Panc1 (cell line): ENCODE measurements at regions not wholly inside any gene's neighbourhood (a gene's known extent, or its start where the extent isn't known, plus 50 kb on each side); places are given as distances from the start of the nearest gene placed in this dataset.

Source experiments
- POLR2AphosphoS5 ChIP-seq: IDR thresholded peaks from 2 replicates; pipeline ENCODE4 v1.6.1; 2012; ENCODE audit warnings: mild to moderate bottlenecking, low read depth, low read length, moderate library complexity
- SIN3A ChIP-seq: IDR thresholded peaks from 2 replicates; pipeline ENCODE4 v1.6.1; 2012; ENCODE audit warnings: low read depth, mild to moderate bottlenecking, low read length, moderate library complexity, borderline replicate concordance; ENCODE audit not compliant: insufficient read depth
- TCF7L2 ChIP-seq: IDR thresholded peaks from 2 replicates; pipeline ENCODE4 v1.6.1; 2011; ENCODE audit warnings: mild to moderate bottlenecking, low read depth, low read length, inconsistent platforms
- TF ChIP-seq, protein P1 (sequence below): fragments of 450-650 bp; IDR thresholded peaks from 2 replicates; pipeline ENCODE4 v1.5.1; 2017; ENCODE audit warnings: mild to moderate bottlenecking
- TF ChIP-seq, protein P2 (sequence below), 2 experiments: IDR thresholded peaks; 2 replicates each; pipeline ENCODE4 v1.6.1; 2011 to 2012; ENCODE audit warnings: low read depth in 2 of 2, control low read depth in 1 of 2, low read length in 1 of 2, mild to moderate bottlenecking in 1 of 2, moderate library complexity in 1 of 2; ENCODE audit not compliant: insufficient read depth in 1 of 2

DNA sequence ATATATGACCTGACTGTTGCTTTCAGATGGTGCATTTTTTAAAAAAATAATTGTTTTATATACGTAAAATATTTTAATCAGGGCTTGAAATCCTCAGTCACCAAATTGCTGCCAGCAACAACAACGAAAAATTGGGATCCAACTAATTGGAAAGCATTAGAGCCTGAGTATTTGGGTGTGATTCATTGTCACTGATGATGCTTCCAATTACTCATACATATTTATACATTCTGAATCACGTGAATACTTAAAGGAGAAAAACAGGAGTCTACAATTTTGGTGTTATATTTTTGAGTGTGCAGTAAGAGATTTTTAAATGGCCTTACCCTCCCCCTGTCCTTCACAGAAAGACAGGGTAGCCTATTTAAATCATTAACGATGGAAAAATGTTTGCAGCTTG lies 765.6 kb upstream of the TENM3 start:
- TF ChIP-seq, protein P1, sequence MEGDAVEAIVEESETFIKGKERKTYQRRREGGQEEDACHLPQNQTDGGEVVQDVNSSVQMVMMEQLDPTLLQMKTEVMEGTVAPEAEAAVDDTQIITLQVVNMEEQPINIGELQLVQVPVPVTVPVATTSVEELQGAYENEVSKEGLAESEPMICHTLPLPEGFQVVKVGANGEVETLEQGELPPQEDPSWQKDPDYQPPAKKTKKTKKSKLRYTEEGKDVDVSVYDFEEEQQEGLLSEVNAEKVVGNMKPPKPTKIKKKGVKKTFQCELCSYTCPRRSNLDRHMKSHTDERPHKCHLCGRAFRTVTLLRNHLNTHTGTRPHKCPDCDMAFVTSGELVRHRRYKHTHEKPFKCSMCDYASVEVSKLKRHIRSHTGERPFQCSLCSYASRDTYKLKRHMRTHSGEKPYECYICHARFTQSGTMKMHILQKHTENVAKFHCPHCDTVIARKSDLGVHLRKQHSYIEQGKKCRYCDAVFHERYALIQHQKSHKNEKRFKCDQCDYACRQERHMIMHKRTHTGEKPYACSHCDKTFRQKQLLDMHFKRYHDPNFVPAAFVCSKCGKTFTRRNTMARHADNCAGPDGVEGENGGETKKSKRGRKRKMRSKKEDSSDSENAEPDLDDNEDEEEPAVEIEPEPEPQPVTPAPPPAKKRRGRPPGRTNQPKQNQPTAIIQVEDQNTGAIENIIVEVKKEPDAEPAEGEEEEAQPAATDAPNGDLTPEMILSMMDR = no peak
- TF ChIP-seq POLR2AphosphoS5 (no peak), TCF7L2 (no peak), SIN3A (no peak)
- TF ChIP-seq, protein P2, sequence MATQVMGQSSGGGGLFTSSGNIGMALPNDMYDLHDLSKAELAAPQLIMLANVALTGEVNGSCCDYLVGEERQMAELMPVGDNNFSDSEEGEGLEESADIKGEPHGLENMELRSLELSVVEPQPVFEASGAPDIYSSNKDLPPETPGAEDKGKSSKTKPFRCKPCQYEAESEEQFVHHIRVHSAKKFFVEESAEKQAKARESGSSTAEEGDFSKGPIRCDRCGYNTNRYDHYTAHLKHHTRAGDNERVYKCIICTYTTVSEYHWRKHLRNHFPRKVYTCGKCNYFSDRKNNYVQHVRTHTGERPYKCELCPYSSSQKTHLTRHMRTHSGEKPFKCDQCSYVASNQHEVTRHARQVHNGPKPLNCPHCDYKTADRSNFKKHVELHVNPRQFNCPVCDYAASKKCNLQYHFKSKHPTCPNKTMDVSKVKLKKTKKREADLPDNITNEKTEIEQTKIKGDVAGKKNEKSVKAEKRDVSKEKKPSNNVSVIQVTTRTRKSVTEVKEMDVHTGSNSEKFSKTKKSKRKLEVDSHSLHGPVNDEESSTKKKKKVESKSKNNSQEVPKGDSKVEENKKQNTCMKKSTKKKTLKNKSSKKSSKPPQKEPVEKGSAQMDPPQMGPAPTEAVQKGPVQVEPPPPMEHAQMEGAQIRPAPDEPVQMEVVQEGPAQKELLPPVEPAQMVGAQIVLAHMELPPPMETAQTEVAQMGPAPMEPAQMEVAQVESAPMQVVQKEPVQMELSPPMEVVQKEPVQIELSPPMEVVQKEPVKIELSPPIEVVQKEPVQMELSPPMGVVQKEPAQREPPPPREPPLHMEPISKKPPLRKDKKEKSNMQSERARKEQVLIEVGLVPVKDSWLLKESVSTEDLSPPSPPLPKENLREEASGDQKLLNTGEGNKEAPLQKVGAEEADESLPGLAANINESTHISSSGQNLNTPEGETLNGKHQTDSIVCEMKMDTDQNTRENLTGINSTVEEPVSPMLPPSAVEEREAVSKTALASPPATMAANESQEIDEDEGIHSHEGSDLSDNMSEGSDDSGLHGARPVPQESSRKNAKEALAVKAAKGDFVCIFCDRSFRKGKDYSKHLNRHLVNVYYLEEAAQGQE (IDR thresholded peaks at IDR 0.05; ENCODE audit: insufficient read depth in 1 of 2, low read depth in 2 of 2, low read length in 1 of 2) = no peak
